ENCODE measurements at regions not wholly inside any gene's neighbourhood (a gene's known extent, or its start where the extent isn't known, plus 50 kb on each side); places are given as distances from the start of the nearest gene placed in this dataset.

GRCh38 chr12:90079529-90080210, 371.0 kb upstream of the ATP2B1 start:
- no peak for DNase-seq (ENCODE audit: low read depth)

GRCh38 chr12:90078344-90078743, 369.7 kb upstream of the ATP2B1 start:
- DNase-seq (ENCODE audit: low read depth) = no peak

DNA sequence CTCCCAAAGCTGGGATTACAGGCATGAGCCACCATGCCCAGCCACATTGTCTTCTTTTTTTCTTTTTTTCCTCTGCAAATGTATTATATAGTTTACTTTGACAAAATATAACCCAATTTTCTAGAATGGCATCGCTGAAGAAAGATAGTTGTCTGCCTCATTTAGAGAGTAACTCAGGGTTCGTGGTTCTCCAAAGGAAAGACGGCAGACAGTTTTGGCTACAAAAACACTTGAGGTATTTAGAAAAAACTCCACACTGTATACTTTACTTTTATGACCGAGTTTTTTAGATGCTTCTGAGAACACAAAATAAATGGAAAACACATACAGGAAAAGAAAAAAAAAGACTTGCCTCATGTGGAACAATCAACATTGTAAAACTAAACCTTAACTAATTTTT, 369.1 kb upstream of the ATP2B1 start:
- no peak for DNase-seq (ENCODE audit: low read depth)

GRCh38 chr12:90076851-90077319, 368.2 kb upstream of the ATP2B1 start:
- no peak for DNase-seq (ENCODE audit: low read depth)

GRCh38 chr12:90075685-90076084, 367.0 kb upstream of the ATP2B1 start:
- DNase-seq (ENCODE audit: low read depth) = no peak

DNA sequence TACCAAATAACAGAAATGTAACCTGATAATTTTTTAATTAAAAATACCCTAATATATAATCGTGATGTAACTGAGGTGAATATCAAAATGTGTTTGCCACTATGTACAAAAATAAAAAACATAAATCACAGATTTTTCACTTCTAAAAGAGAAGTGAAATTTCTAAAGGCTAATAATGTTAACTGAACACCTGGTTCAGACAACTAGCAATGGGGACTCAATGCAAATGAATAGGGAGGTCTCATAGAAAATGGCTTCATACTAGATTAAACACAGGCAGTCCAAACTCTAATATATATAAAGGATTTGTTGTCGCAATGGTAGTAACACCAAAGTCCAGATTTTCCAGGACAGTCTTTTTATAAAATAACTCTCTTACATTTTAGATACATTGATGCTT, 365.4 kb upstream of the ATP2B1 start:
- DNase-seq (ENCODE audit: low read depth) = no peak

GRCh38 chr12:90071996-90072395, 363.4 kb upstream of the ATP2B1 start:
- DNase-seq (ENCODE audit: low read depth) = no peak

GRCh38 chr12:90069711-90070110, 361.1 kb upstream of the ATP2B1 start:
- DNase-seq (ENCODE audit: low read depth) = no peak

GRCh38 chr12:90067791-90068190, 359.2 kb upstream of the ATP2B1 start:
- DNase-seq (ENCODE audit: low read depth) = no peak

- DNase-seq (ENCODE audit: low read depth) = no peak
These were observed 356.5 kb upstream of the ATP2B1 start for GRCh38 chr12:90064852-90065801.

GRCh38 chr12:90062799-90063198, 354.2 kb upstream of the ATP2B1 start:
- peak; percentile 36 for DNase-seq (ENCODE audit: low read depth)

DNA sequence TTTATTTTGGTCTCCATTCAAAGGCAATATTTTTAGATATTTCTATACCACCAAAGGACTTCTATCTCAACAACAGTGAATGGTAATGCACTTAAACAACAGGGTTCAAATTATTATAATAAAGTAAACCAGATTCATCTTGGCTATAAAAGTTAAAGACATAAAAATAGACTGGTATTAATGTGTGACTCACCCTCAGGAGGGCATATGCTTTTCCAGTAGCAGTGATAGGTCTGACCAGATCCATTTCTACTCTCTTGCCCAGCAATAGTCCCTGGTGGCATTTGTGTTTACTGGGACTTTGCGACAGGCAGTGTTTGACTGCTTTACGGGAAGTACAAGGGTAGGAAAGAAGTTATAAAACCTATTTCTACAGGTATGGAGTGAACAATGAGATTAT, 353.2 kb upstream of the ATP2B1 start:
- no peak for DNase-seq (ENCODE audit: low read depth)

DNA sequence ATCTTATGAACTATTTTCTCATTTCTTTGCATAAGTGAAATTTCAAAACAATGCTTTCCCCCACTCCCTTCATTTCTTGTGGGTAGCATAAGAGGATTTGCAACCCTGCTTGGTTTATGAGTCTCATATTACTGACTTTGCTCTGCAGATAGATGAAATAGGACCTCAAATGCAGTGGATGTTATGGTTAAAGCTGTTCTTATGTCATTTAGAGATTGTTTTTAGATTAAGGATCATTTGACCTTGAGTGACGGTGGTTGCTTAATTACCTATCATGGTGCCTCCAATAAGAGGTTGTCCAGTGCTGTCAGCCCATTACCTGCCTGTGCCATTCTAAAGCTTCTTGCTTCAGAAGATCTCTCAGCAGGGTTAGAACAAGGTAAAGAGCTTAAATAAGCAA, 351.4 kb upstream of the ATP2B1 start:
- no peak for DNase-seq (ENCODE audit: low read depth)

- peak; percentile 48 for DNase-seq (ENCODE audit: low read depth)
These were observed 350.1 kb upstream of the ATP2B1 start for GRCh38 chr12:90058704-90059103.

- no peak for DNase-seq (ENCODE audit: low read depth)
These were observed 346.4 kb upstream of the ATP2B1 start for GRCh38 chr12:90055071-90055470.

DNA sequence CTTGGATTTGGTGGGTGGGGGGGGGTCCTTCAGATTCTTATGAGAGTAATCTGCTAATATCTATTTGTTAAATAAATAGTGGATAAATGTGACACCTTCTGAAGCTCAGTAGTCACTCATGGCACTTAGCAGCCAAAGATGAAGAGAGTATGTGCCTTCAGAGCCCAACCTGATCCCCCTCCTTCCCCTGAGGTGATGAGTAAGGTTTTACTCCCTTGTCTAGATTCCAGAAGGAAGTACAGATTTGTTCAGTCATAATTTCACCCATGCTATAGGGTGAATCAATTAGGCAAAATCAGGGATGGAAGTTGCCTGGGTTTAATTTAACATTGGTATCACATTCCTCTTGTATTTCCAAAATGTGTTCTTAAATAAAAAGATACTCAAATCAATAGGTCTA, 340.3 kb upstream of the ATP2B1 start:
- no peak for DNase-seq (ENCODE audit: low read depth)

- no peak for DNase-seq (ENCODE audit: low read depth)
These were observed 336.9 kb upstream of the ATP2B1 start for GRCh38 chr12:90045559-90045958.

DNA sequence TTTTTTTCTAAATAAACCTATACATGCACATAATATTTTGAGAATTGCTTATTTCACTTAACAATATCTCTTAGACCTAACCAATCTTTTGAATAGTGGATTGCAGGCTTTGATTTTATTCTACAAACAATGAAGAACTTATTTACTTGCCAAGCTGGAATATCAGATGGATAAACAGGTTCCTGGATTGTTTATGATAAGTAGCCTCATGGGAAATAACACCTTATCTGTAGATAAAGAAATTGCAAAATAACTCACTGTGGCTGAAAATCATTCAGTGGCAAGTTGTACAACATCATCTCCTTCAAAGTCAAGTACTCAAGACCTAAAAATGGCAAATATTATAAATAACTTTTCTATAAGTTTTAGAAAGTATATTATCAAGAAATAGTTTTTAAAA, 335.4 kb upstream of the ATP2B1 start:
- DNase-seq (ENCODE audit: low read depth) = peak; percentile 49

GRCh38 chr12:90042920-90043641, 334.4 kb upstream of the ATP2B1 start:
- peak; percentile 86 for DNase-seq (ENCODE audit: low read depth)

DNA sequence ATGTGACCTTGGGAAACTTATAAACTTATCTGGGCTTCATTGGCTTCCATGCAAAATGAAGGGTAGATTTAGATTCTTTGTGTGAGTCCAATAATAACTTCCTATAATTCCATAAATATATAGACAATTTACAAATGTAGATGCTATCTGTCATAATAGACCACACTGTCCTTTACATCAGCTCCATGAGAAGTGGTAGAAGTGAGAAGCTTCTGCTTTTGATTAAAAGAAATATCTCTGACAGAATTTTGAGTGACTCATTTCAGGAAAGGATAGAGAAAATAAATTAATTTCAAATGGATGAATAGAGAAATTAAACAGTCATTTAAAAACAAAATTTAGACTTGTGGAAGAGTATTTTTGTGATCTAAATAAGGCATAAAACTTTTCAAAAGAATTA, 329.7 kb upstream of the ATP2B1 start:
- DNase-seq (ENCODE audit: low read depth) = no peak

DNA sequence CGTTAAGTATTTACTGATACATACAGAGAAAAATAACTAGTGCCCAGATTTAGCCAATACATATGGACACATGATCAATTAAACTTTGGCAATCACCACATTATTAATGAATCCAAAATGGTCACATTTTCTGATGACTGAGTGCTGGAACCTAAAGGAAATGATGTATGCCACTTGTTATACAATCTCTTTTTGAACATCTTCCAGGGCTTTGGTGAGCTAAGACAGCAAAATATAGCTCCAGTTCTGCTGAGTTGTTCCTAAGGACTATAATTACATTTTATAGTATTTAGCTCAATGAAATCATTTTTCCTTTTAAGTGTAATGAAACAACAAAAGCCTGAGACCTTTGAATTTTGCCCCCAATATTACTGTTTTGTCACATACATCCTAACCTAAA, 329.1 kb upstream of the ATP2B1 start:
- DNase-seq (ENCODE audit: low read depth) = no peak

- no peak for DNase-seq (ENCODE audit: low read depth)
These were observed 328.0 kb upstream of the ATP2B1 start for GRCh38 chr12:90036637-90037036.

- no peak for DNase-seq (ENCODE audit: low read depth)
These were observed 322.1 kb upstream of the ATP2B1 start for GRCh38 chr12:90030726-90031125.

Measured in amniotic epithelial cell (primary cell).